ENCODE measurements at regions not wholly inside any gene's neighbourhood (a gene's known extent, or its start where the extent isn't known, plus 50 kb on each side); places are given as distances from the start of the nearest gene placed in this dataset.
"Not testable (repeated sequence)": the region's sequence is repeated elsewhere in the genome, so short reads cannot be mapped to it uniquely, and the experiment has no call there.

DNA sequence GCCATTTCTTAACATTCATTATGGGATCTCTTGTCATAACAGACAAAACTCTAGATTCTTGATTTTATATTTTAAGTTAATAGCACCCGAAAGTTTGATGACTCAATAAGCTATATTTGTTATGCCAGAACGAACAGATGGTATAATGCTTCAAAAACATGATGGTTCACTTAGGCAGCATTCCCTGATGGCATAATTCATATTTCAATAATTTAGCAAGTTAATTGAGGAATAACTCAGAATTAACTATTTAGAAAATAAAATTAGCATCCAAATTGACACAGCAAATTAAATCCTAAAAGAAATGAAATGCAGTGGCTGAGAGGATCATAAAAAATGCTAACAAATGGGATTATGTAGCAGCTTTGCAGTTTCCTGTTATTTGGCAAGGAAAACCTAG is 260.8 kb upstream of the MBL2 start:
- WGBS (ENCODE audit: insufficient coverage), result no CpG with 5 or more reads among the region's 2 CpGs
- Histone ChIP-seq H3K4me3 (replicated peaks in 1 of 3; ENCODE audit: low read depth in 2 of 3, low read length in 3 of 3) (no peak overlapping the region), H4K20me1 (ENCODE audit: insufficient read depth, low read length) (no peaks in the 10 kb centered on the region), H3K27ac (ENCODE audit: low read depth in 1 of 2, low read length in 2 of 2) (no peak overlapping the region), H3K36me3 (replicated peaks in 1 of 2; ENCODE audit: control insufficient read depth in 1 of 2, insufficient read depth in 2 of 2, low read length in 2 of 2) (no peaks in the 10 kb centered on the region), H3K4me1 (ENCODE audit: control insufficient read depth in 1 of 2, insufficient read depth in 2 of 2, low read length in 2 of 2) (peaks cover 19 to 22% of the 10 kb centered on the region in 2 donors), H3K9me3 (replicated peaks in 1 of 2; ENCODE audit: control insufficient read depth in 1 of 2, insufficient read depth in 1 of 2, low read length in 2 of 2) (no peaks in the 10 kb centered on the region), H3K4me2 (replicated peaks; ENCODE audit: extremely low read depth, low read length, poor library complexity, severe bottlenecking) (no peak overlapping the region), H3K9ac (ENCODE audit: insufficient read depth, low read length, poor library complexity, severe bottlenecking) (no peak overlapping the region), H3K79me2 (ENCODE audit: insufficient read depth, low read length) (no peaks in the 10 kb centered on the region), H3K27me3 (ENCODE audit: control insufficient read depth in 2 of 2, insufficient read depth in 2 of 2, low read length in 2 of 2) (no peaks in the 10 kb centered on the region), H2AFZ (ENCODE audit: insufficient read depth, low read depth, low read length, poor library complexity, severe bottlenecking) (no peak overlapping the region)
- Mint-ChIP-seq H3K27me3 (ENCODE audit: low read depth in 3 of 3) (no peaks in the 10 kb centered on the region), H3K4me3 (no peak overlapping the region), H3K36me3 (no peaks in the 10 kb centered on the region), H3K27ac (no peak overlapping the region), H3K4me1 (peaks cover 21% of the 10 kb centered on the region), H3K9me3 (peaks cover 0 to 2% (median 0%) of the 10 kb centered on the region in 7 donors)
- no peak for DNase-seq
- TF ChIP-seq, protein P1, sequence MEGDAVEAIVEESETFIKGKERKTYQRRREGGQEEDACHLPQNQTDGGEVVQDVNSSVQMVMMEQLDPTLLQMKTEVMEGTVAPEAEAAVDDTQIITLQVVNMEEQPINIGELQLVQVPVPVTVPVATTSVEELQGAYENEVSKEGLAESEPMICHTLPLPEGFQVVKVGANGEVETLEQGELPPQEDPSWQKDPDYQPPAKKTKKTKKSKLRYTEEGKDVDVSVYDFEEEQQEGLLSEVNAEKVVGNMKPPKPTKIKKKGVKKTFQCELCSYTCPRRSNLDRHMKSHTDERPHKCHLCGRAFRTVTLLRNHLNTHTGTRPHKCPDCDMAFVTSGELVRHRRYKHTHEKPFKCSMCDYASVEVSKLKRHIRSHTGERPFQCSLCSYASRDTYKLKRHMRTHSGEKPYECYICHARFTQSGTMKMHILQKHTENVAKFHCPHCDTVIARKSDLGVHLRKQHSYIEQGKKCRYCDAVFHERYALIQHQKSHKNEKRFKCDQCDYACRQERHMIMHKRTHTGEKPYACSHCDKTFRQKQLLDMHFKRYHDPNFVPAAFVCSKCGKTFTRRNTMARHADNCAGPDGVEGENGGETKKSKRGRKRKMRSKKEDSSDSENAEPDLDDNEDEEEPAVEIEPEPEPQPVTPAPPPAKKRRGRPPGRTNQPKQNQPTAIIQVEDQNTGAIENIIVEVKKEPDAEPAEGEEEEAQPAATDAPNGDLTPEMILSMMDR (IDR thresholded peaks at IDR 0.05), result no peak
- intact Hi-C loops (cut with micrococcal nuclease), result no loop called here

DNA sequence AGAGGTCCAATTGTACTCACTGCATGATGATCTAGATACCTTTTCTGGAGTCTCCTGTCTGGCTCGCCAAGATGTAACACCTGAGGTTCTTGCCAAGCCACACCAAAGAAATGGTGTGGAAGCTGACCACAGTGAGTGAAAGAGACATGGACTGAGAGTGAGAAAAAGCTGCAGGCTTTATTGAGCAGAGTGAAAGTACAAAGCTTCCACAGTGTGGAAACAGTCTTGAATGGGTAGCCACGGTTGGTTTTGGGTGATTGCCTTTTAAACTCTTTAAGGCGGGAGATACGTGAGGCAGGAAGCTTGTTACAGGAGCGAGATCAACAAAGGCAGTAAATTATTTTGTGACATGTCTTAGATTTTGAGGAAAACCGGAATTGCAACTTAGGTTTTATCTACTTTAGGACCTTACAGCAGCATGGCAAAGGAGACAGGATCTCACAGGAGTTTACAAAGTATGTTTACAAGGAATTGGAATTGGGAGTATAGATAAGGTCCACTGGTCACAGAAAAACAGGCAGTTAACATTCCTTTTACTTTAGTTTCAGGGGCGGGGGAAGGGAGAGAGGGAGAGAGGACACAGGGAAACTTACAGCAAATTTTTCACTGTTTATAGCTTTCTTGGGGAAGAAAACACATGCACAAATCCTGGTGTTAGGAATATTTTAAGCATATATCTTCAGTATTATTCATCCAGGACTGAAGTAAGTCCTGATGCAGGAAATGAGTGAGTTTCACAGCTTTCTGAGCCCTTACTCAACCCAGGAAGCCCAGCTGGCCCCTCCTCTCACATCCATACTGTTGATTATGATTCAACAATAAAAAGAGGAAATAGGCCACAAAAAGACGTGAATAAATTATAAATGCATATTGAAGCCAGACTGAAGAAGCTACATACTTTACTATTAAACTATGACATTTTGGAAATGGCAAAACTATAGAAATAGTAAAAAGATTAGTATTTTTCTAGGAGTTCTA is 257.6 kb upstream of the MBL2 start:
- peak overlapping the region; percentile 11 to 77 for H3K27ac ChIP-seq (ENCODE audit: low read depth in 1 of 2, low read length in 2 of 2)
- H3K79me2 ChIP-seq (ENCODE audit: insufficient read depth, low read length); H3K27me3 Mint-ChIP-seq (ENCODE audit: low read depth in 3 of 3); intact Hi-C loops (cut with micrococcal nuclease); H3K9me3 ChIP-seq (replicated peaks in 1 of 2; ENCODE audit: control insufficient read depth in 1 of 2, insufficient read depth in 1 of 2, low read length in 2 of 2); H3K9me3 Mint-ChIP-seq; H3K36me3 ChIP-seq (replicated peaks in 1 of 2; ENCODE audit: control insufficient read depth in 1 of 2, insufficient read depth in 2 of 2, low read length in 2 of 2); H3K9ac ChIP-seq (ENCODE audit: insufficient read depth, low read length, poor library complexity, severe bottlenecking); H3K36me3 Mint-ChIP-seq; H4K20me1 ChIP-seq (ENCODE audit: insufficient read depth, low read length); H3K27me3 ChIP-seq (ENCODE audit: control insufficient read depth in 2 of 2, insufficient read depth in 2 of 2, low read length in 2 of 2): not testable (repeated sequence)
- peak overlapping the region; percentile 61 for H2AFZ ChIP-seq (ENCODE audit: insufficient read depth, low read depth, low read length, poor library complexity, severe bottlenecking)
- peak overlapping the region; percentile 76 to 96 (median 88) for H3K27ac Mint-ChIP-seq
- 23% methylated on average over 6 of the region's 8 CpGs for WGBS (ENCODE audit: insufficient coverage)
- H3K4me1 Mint-ChIP-seq, result peaks cover 30% of the 10 kb centered on the region
- H3K4me3 ChIP-seq (replicated peaks in 1 of 3; ENCODE audit: low read depth in 2 of 3, low read length in 3 of 3), result peak overlapping the region in 2 of 3 experiments; percentile 20 to 53
- peak; percentile 73 to 86 (median 86) for DNase-seq
- peaks cover 26 to 27% of the 10 kb centered on the region in 2 donors for H3K4me1 ChIP-seq (ENCODE audit: control insufficient read depth in 1 of 2, insufficient read depth in 2 of 2, low read length in 2 of 2)
- peak overlapping the region; percentile 52 for H3K4me2 ChIP-seq (replicated peaks; ENCODE audit: extremely low read depth, low read length, poor library complexity, severe bottlenecking)
- peak overlapping the region; percentile 51 to 65 for H3K4me3 Mint-ChIP-seq
